Right lobe of liver (tissue), 6 donors: ENCODE measurements at regions not wholly inside any gene's neighbourhood (a gene's known extent, or its start where the extent isn't known, plus 50 kb on each side); places are given as distances from the start of the nearest gene placed in this dataset.
"Not testable (repeated sequence)": the region's sequence is repeated elsewhere in the genome, so short reads cannot be mapped to it uniquely, and the experiment has no call there.

Source experiments
- ATAC-seq, 4 donors: fragments of 200-7000 bp; cut with Tn5 transposase; one replicate each; pipeline ENCODE4 v1.9.1; 2020; ENCODE audit warnings: mild to moderate bottlenecking in 4 of 4, moderate library complexity in 4 of 4
- DNase-seq, 3 donors: peaks; one replicate each; pipeline ENCODE4 v3.0.0-alpha.2; 2020
- H3K27ac ChIP-seq, 3 donors: fragments of 200-600 bp; one replicate each; pipeline ENCODE4 v1.8.0; 2022
- H3K27me3 ChIP-seq, 2 donors: fragments of 200-600 bp; one replicate each; pipeline ENCODE4 v1.8.0; 2022
- H3K36me3 ChIP-seq, 4 donors: fragments of 200-600 bp; sonication (generic) in 1 of 4; one replicate each; pipeline versions ENCODE4 v1.5.1 to v1.8.0; 2017 to 2022; ENCODE audit warnings: control low read depth in 1 of 4
- H3K4me1 ChIP-seq, 4 donors: fragments of 200-600 bp; sonication (generic) in 1 of 4; one replicate each; pipeline versions ENCODE4 v1.5.1 to v1.8.0; 2017 to 2022; ENCODE audit warnings: control low read depth in 1 of 4
- H3K4me3 ChIP-seq, 3 donors: fragments of 200-600 bp; one replicate each; pipeline ENCODE4 v1.8.0; 2022
- H3K9me3 ChIP-seq, 4 donors: fragments of 200-600 bp; sonication (generic) in 1 of 4; one replicate each; pipeline versions ENCODE4 v1.5.1 to v1.8.0; 2017 to 2022; ENCODE audit warnings: control low read depth in 1 of 4
- CTCF ChIP-seq, 4 donors: fragments of 200-600 bp in 3 of 4; fragments of 450-650 bp in 1 of 4; IDR thresholded peaks; one replicate each; pipeline versions ENCODE4 v1.5.1 to v1.8.0; 2016 to 2022; ENCODE audit warnings: antibody characterized with exemption in 4 of 4, mild to moderate bottlenecking in 2 of 4
- POLR2A ChIP-seq: fragments of 450-650 bp; IDR thresholded peaks from one replicate; pipeline ENCODE4 v1.6.1; 2017; ENCODE audit warnings: antibody characterized with exemption, mild to moderate bottlenecking
- WGBS: methylation state at CpG from one replicate; pipeline ENCODE4 v1.1.6; 2018; ENCODE audit warnings: low coverage, low lambda C conversion rate; ENCODE audit not compliant: insufficient coverage; ENCODE audit errors: missing lambda C conversion rate; 5-methylcytosine and 5-hydroxymethylcytosine counted together
- intact Hi-C, 2 donors: fragments of 100-400 bp; cut with DNase I; formaldehyde crosslinking; loops; one replicate each; pipeline versions ENCODE4 v1.11.2 to v1.14.1; 2022
- donor health status: DM: no; HTN: yes; CAD: no.
- donor health status: DM: no; HTN: no; CAD: no.
- donor health status: DM: no; HTN: no; CAD: no.
- donor health status: DM: no; HTN: yes; CAD: no.
- donor health status: DM: no; HTN: yes; CAD: no.

- peaks cover 0 to 29% (median 0%) of the 10 kb centered on the region in 4 donors for H3K4me1 ChIP-seq
Observed at GRCh38 chr19:23984911-23985310, 70.2 kb downstream of the ZNF726 start.

GRCh38 chr19:23986623-23987022, 71.9 kb downstream of the ZNF726 start:
- H3K27me3 ChIP-seq: no peaks in the 10 kb centered on the region
- no peaks in the 10 kb centered on the region for H3K36me3 ChIP-seq
- no peak overlapping the region for H3K4me3 ChIP-seq
- no peaks in the 10 kb centered on the region for H3K9me3 ChIP-seq
- TF ChIP-seq CTCF (IDR thresholded peaks at IDR 0.05) (no peak), POLR2A (no peak)
- peak in 1 of 3 donors; percentile 68 for DNase-seq
- ATAC-seq: peak; percentile 76 to 94 (median 80)
- peak overlapping the region; percentile 32 to 80 (median 67) for H3K27ac ChIP-seq
- intact Hi-C loops: no loop called here
- WGBS: 0% methylated on average over 1 of the region's 1 CpG
- H3K4me1 ChIP-seq: peaks cover 0 to 25% (median 3%) of the 10 kb centered on the region in 4 donors

More at GRCh38 chr19:23984911-23985310, 70.2 kb downstream of the ZNF726 start:
- peak overlapping the region in 1 of 3 donors; percentile 80 for H3K27ac ChIP-seq
- DNase-seq, intact Hi-C loops, H3K27me3 ChIP-seq, ATAC-seq, H3K36me3 ChIP-seq, H3K9me3 ChIP-seq, H3K4me3 ChIP-seq: not testable (repeated sequence)
- 70% methylated on average over 1 of the region's 1 CpG for WGBS

GRCh38 chr19:23991170-23991569, 76.5 kb downstream of the ZNF726 start:
- ATAC-seq: peak in 3 of 4 donors; percentile 17 to 27 (median 19)
- Histone ChIP-seq H3K27me3 (no peaks in the 10 kb centered on the region), H3K36me3 (no peaks in the 10 kb centered on the region), H3K27ac (peak overlapping the region in 2 of 3 donors; percentile 77 to 90), H3K4me3 (no peak overlapping the region), H3K9me3 (no peaks in the 10 kb centered on the region), H3K4me1 (peaks cover 0 to 28% (median 5%) of the 10 kb centered on the region in 4 donors)
- no peak for DNase-seq
- WGBS: 50% methylated on average over 1 of the region's 1 CpG
- TF ChIP-seq POLR2A (no peak), CTCF (IDR thresholded peaks at IDR 0.05) (no peak)
- intact Hi-C loops: no loop called here

GRCh38 chr19:23992348-23992747, 77.7 kb downstream of the ZNF726 start:
- no peaks in the 10 kb centered on the region for H3K36me3 ChIP-seq
- no peaks in the 10 kb centered on the region for H3K27me3 ChIP-seq
- 13% methylated on average over 3 of the region's 3 CpGs for WGBS
- H3K4me3 ChIP-seq: no peak overlapping the region
- intact Hi-C loops: no loop called here
- H3K27ac ChIP-seq: peak overlapping the region; percentile 39 to 90 (median 77)
- H3K9me3 ChIP-seq: no peaks in the 10 kb centered on the region
- no peak for DNase-seq
- TF ChIP-seq CTCF (IDR thresholded peaks at IDR 0.05) (no peak), POLR2A (no peak)
- peak; percentile 78 to 86 (median 80) for ATAC-seq
- H3K4me1 ChIP-seq: peaks cover 0 to 22% (median 5%) of the 10 kb centered on the region in 4 donors

GRCh38 chr19:23993440-23993839, 78.8 kb downstream of the ZNF726 start:
- DNase-seq (no peak), ATAC-seq (no peak)
- H3K27ac ChIP-seq: peak overlapping the region in 2 of 3 donors; percentile 77 to 90
- H3K36me3 ChIP-seq: no peaks in the 10 kb centered on the region
- intact Hi-C loops: no loop called here
- no peak overlapping the region for H3K4me3 ChIP-seq
- H3K9me3 ChIP-seq: no peaks in the 10 kb centered on the region
- H3K27me3 ChIP-seq: no peaks in the 10 kb centered on the region
- H3K4me1 ChIP-seq: peaks cover 0 to 21% (median 5%) of the 10 kb centered on the region in 4 donors
- no peak for TF ChIP-seq POLR2A
- WGBS: 96% methylated on average over 2 of the region's 2 CpGs
